ENCODE measurements at regions not wholly inside any gene's neighbourhood (a gene's known extent, or its start where the extent isn't known, plus 50 kb on each side); places are given as distances from the start of the nearest gene placed in this dataset.
A peak's percentile ranks its signal among the peaks of the same experiment; 100 is the strongest.

GRCh38 chr6:71496018-71496721, 207.6 kb downstream of the OGFRL1 start:
- Histone ChIP-seq H4K20me1 (ENCODE audit: low read depth) (no peaks in the 10 kb centered on the region), H2AFZ (replicated peaks) (peak overlapping the region; percentile 5), H3K9me3 (ENCODE audit: low read depth) (no peaks in the 10 kb centered on the region), H3K9ac (no peak overlapping the region), H3K4me1 (no peaks in the 10 kb centered on the region), H3K4me2 (no peak overlapping the region), H3K27me3 (no peaks in the 10 kb centered on the region), H3K36me3 (no peaks in the 10 kb centered on the region), H3F3A (ENCODE audit: low read depth) (no peaks in the 10 kb centered on the region), H3K27ac (no peak overlapping the region), H3K4me3 (no peak overlapping the region), H3K79me2 (ENCODE audit: low read depth) (no peaks in the 10 kb centered on the region)
- DNase-seq (ENCODE audit: low spot score): no peak
- Mint-ChIP-seq H3K27me3 (ENCODE audit: insufficient read depth, low read depth) (no peaks in the 10 kb centered on the region), H3K4me1 (no peaks in the 10 kb centered on the region), H3K9me3 (no peaks in the 10 kb centered on the region), H3K27ac (no peak overlapping the region), H3K4me3 (no peak overlapping the region), H3K36me3 (no peaks in the 10 kb centered on the region)
- TF ChIP-seq EZH2 (IDR thresholded peaks at IDR 0.05): no peak
- no peak for TF ChIP-seq EZH2phosphoT487 (IDR thresholded peaks at IDR 0.05)
- no peak for TF ChIP-seq CTCF (IDR thresholded peaks at IDR 0.05)

GRCh38 chr6:71496722-71497033, 208.1 kb downstream of the OGFRL1 start:
- no peaks in the 10 kb centered on the region for H3K27me3 ChIP-seq
- Mint-ChIP-seq H3K36me3 (no peaks in the 10 kb centered on the region), H3K4me1 (no peaks in the 10 kb centered on the region), H3K9me3 (no peaks in the 10 kb centered on the region), H3K27me3 (ENCODE audit: insufficient read depth, low read depth) (no peaks in the 10 kb centered on the region), H3K27ac (no peak overlapping the region), H3K4me3 (no peak overlapping the region)
- peak overlapping the region; percentile 5 for H2AFZ ChIP-seq (replicated peaks)
- H3K9me3 ChIP-seq (ENCODE audit: low read depth): no peaks in the 10 kb centered on the region
- H3F3A ChIP-seq (ENCODE audit: low read depth): no peaks in the 10 kb centered on the region
- no peaks in the 10 kb centered on the region for H4K20me1 ChIP-seq (ENCODE audit: low read depth)
- H3K9ac ChIP-seq: no peak overlapping the region
- no peaks in the 10 kb centered on the region for H3K79me2 ChIP-seq (ENCODE audit: low read depth)
- no peak overlapping the region for H3K27ac ChIP-seq
- H3K4me2 ChIP-seq: no peak overlapping the region
- DNase-seq (ENCODE audit: low spot score): no peak
- H3K36me3 ChIP-seq: no peaks in the 10 kb centered on the region
- no peaks in the 10 kb centered on the region for H3K4me1 ChIP-seq
- no peak for TF ChIP-seq EZH2 (IDR thresholded peaks at IDR 0.05)
- no peak for TF ChIP-seq EZH2phosphoT487 (IDR thresholded peaks at IDR 0.05)
- no peak for TF ChIP-seq CTCF (IDR thresholded peaks at IDR 0.05)
- no peak overlapping the region for H3K4me3 ChIP-seq

- DNase-seq (ENCODE audit: low spot score): no peak
- no peaks in the 10 kb centered on the region for H3K79me2 ChIP-seq (ENCODE audit: low read depth)
- no peak overlapping the region for H3K4me3 ChIP-seq
- H3K9me3 ChIP-seq (ENCODE audit: low read depth): no peaks in the 10 kb centered on the region
- Mint-ChIP-seq H3K27ac (no peak overlapping the region), H3K36me3 (no peaks in the 10 kb centered on the region), H3K4me3 (no peak overlapping the region), H3K27me3 (ENCODE audit: insufficient read depth, low read depth) (peaks cover 3% of the 10 kb centered on the region), H3K4me1 (no peaks in the 10 kb centered on the region), H3K9me3 (no peaks in the 10 kb centered on the region)
- H3F3A ChIP-seq (ENCODE audit: low read depth): no peaks in the 10 kb centered on the region
- no peak overlapping the region for H2AFZ ChIP-seq (replicated peaks)
- H3K27me3 ChIP-seq: no peaks in the 10 kb centered on the region
- H3K4me1 ChIP-seq: no peaks in the 10 kb centered on the region
- TF ChIP-seq CTCF (IDR thresholded peaks at IDR 0.05) (no peak), EZH2phosphoT487 (IDR thresholded peaks at IDR 0.05) (no peak), EZH2 (IDR thresholded peaks at IDR 0.05) (no peak)
- H3K27ac ChIP-seq: no peak overlapping the region
- no peak overlapping the region for H3K4me2 ChIP-seq
- H3K36me3 ChIP-seq: no peaks in the 10 kb centered on the region
- no peaks in the 10 kb centered on the region for H4K20me1 ChIP-seq (ENCODE audit: low read depth)
- H3K9ac ChIP-seq: no peak overlapping the region
Observed at GRCh38 chr6:71498638-71499037, 210.0 kb downstream of the OGFRL1 start.

All from neural progenitor cell (in vitro differentiated cells).